DOHH2 (cell line): ENCODE measurements at regions not wholly inside any gene's neighbourhood (a gene's known extent, or its start where the extent isn't known, plus 50 kb on each side); places are given as distances from the start of the nearest gene placed in this dataset.

Experiments
- EZH2phosphoT487 ChIP-seq: fragments of 200-600 bp; sonication (generic); IDR thresholded peaks from 2 replicates; pipeline ENCODE4 v1.6.1; 2017; ENCODE audit warnings: borderline replicate concordance, mild to moderate bottlenecking, antibody characterized with exemption, low read length, moderate library complexity, mixed read lengths
- TF ChIP-seq, protein P1 (sequence below): fragments of 200-600 bp; sonication (generic); IDR thresholded peaks from one replicate; pipeline ENCODE4 v1.5.1; 2014; ENCODE audit warnings: antibody characterized with exemption, mild to moderate bottlenecking, low read depth, low read length; ENCODE audit not compliant: poor library complexity, severe bottlenecking

DNA sequence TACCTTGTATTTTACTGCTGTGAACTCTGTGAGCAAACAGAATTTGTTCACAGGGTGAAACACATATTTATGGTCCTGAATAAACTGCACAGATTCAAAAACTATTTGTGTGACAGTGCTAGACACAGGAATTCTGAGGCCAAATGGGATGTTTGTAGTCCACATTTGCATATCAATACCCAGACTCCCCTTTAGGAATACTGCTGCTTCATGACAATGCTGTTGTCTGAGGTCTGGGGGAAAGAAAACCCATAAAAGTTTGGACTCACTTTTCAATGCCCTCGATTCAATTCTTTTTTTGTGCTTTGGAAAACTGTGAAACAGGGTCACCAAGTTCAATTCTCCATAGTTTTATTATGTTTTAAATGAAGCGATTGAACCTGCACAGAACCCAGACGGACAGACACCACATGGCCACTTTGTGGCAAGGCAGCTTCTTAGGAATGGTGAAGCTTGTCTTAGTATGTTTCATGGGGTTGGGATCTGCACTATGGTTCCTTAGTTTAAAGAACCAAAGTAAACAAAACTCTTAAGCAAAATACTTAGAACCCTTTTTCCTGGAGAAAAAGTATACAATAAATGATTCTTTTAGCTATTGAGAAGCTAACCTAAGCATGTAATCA is 92.3 kb upstream of the MAD2L1 start:
- TF ChIP-seq, protein P1, sequence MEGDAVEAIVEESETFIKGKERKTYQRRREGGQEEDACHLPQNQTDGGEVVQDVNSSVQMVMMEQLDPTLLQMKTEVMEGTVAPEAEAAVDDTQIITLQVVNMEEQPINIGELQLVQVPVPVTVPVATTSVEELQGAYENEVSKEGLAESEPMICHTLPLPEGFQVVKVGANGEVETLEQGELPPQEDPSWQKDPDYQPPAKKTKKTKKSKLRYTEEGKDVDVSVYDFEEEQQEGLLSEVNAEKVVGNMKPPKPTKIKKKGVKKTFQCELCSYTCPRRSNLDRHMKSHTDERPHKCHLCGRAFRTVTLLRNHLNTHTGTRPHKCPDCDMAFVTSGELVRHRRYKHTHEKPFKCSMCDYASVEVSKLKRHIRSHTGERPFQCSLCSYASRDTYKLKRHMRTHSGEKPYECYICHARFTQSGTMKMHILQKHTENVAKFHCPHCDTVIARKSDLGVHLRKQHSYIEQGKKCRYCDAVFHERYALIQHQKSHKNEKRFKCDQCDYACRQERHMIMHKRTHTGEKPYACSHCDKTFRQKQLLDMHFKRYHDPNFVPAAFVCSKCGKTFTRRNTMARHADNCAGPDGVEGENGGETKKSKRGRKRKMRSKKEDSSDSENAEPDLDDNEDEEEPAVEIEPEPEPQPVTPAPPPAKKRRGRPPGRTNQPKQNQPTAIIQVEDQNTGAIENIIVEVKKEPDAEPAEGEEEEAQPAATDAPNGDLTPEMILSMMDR = no peak
- no peak for TF ChIP-seq EZH2phosphoT487
